ENCODE measurements at regions not wholly inside any gene's neighbourhood (a gene's known extent, or its start where the extent isn't known, plus 50 kb on each side); places are given as distances from the start of the nearest gene placed in this dataset.
A peak's percentile ranks its signal among the peaks of the same experiment; 100 is the strongest.

DNA sequence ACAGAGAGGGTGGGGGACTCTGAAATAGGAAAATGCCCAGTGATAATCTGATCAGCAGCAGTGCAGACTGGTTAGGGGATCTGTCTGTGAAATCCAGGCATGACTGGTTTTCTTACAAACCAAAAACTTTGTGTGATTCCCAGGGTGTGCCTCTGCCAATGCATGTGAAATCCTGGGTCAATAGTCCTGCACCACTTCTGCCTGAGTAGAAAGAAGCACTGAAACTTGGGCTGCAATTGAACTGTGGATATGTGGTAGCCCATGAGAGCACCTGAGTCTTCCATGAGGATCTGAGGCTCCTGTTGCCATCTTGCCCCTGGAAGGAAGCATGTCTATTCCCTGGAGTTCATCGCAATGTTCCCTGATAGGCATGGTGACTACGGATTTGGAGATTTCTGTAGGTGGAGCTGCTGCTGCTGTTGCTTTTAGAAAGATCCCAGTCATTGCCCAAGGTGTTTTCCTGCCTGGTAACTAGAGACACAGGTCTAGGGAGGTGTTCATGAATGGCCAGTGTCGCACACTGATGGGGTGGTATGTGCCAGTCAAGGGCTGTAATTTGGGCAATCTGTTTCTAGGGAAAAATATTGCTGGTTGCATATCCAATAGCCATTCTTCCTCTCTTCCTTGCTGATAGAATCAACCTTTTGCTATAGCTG, 146.7 kb downstream of the CARTPT start:
- FAIRE-seq: no peak

DNA sequence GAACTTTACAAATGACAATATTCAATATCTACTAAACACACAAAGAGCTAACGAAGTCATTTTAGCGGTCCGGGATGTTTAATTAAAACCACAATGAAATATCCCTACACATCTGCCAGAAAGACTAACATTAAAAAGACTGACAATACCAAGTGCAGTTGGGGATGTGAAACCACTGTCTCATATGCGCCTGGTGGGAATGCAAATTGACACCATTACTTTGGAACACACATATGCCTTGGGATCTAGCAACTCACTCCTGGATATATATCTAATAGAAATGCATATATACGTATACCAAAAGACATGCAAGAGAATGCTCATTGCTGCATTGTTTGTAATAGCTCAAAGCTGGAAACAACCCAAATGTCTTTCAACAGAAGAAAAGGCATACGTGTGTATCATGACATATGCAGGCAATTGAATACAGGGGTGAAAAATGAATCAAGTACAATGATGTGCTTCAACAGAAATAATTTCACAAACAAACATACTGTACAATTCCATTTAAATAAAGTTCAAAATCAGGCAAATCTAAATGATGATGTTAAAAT, 153.3 kb downstream of the CARTPT start:
- FAIRE-seq: no peak

DNA sequence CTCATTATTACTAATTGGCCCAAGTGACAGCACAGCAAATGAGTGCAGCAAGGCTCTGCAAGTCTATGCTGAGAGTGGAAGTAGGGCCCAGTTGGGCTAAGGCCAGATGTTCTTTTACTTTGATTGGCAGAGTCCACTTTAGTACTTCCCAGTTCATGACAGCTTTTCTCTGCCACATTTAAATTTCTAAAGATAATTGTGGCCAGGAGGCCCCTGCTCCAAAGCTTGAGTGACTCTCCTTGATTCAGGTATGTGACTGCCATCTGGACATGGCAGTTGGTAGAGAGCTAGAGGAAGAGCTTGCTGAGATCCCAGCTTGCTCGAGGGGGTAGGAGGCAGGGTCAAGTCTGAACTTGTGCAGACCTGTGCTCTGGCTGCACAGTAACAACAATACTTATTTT, 154.1 kb downstream of the CARTPT start:
- FAIRE-seq: no peak

DNA sequence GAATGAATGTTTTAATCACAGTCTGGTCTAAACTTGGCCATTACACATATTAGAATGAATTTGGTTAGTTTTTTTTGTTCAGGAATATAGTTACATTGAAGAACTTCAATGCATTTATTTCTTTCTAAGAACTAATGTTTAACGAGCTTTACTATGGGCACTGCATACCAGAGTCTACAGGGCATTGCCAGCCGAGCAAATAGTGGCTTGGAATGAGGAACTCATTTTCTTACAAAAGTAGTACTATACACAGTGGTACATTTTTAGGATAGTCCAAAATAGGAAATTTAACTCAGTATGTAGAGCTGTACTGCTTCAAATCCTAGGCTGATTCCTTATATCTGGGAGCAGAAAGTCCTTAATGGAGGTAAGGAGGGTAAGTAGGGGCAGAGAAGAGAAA, 155.4 kb downstream of the CARTPT start:
- no peak for FAIRE-seq

DNA sequence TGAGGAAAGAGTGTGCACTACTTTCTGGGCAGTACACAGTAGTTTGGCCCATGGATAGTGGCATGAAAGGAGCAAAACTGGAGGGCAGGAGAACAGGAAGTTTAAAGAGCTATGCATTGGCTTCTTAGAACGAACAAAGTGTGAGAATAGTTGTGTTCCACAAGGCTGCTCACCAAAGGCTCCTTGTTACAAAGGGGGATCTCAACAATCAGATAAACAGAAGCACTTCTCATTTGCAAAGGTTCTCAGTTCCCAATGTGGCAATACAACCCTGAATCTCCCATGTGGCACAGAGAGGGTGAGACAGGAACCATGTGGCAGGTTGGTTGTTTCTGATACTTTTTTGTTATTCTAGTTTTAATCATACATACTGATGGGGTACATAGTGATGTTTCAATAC, 158.4 kb downstream of the CARTPT start:
- no peak for FAIRE-seq

DNA sequence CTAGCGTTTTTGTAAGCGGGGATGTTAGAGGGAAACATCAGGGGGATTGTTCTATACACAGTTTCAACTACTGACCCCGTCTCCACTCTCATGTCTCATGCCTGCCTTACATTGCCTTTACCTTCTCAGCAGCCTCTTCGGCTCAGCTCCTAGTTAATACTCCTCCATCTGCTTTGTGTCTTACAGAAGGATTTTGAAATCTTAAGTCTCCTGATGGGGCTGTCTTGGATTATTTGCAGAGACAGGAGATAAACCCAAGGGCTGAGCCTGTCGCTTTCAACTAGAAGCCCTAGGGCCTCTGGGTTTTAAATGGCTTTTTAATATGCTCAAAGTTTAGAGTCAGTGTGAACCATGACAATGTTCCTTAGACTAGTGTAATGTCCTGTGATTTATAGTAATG, 161.5 kb downstream of the CARTPT start:
- FAIRE-seq: no peak

DNA sequence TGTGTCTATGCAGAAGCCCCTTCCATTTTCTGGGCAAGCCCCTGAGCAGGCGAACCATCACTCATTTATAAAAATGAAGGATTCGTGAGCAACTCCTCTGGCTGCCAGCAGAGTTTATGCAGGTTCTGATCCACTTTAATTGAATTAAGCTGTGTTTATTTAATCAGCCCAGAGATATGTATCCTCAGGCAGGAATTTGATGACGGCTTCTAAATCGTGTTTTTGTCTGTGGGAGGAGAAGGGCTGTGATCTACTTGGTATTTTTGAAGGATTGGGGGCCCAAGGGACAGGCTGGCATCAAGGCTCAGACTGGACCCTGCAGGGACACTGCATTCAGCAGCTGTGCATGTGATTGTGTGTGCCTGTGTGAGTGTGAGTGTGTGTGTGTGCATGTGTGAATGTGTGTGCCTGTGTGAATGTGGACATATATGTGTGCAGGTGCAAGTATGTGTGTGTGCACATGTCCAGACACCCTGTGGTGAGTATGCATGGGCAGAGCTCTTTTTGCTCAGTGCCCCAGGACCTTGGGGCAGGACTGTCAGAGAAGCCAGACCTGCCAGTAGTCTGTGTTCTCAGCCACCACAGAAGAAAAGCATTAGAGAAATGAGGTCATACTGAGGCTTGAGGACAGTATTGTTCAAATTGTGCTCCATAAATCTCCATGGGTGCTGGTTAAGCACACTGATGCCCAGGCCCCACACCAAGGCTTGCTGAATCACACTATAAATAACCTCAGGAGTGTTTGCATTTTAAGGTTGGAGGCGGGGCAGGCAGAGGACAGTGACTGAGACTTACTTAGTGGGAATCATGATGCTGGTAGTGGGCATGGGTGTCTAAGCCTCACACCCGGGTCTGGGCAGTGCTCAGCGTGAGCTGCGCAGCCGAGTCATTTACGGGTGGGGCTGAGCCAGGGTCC, 164.0 kb downstream of the CARTPT start:
- no peak for FAIRE-seq

DNA sequence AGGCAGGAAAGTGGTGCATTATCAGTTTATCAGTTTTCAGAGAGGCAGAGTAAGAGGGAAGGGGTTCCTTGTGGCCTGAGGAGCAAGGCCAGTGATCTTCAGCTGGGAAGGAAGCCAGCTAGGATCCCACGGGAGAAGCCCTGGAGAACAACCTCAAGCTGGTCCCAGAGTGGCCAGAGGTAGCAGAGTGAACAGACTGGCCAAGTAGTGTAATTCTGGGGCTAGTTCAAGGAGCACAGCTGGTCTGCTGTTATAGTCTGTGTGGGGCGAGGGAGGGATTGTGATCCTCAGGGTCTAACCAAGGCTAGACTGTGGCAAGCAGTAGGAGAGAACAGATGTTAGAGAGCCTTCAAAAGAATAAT, 164.6 kb downstream of the CARTPT start:
- FAIRE-seq: no peak

DNA sequence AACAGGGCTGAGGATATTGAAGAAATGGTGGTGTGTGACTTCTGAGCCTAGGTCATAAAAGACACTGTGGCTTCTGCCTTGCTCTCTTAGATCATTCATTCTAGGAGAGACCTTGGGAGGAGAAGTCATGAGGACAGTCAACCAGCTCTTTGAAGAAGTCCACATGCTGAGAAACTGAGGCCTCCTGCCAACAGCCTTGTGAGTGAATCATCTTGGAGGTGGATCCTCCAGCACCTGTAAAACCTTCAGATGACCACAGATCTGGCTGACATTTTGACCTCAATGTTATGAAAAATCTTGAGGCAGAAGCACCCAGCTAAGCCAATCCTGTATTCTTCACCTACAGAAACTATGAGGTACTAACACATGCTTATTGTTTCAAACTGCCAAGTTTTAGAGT, 165.9 kb downstream of the CARTPT start:
- no peak for FAIRE-seq

DNA sequence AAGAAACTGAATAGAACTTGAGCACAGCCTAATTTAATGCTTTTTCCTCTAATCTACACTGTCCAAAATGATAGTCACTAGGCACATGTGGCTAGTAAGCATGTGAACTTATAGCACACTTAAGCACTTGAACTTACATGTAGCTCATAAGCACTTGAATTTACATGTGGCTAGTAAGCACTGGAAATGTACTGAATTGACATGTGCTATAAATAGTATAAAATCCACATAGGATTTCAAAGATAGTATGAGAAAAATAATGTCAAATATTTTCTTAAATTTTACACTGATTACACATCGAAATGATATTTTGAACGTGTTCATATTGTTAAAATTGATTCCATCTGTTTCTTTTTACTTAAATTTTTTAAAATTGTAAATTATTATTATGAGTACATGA, 167.3 kb downstream of the CARTPT start:
- no peak for FAIRE-seq

DNA sequence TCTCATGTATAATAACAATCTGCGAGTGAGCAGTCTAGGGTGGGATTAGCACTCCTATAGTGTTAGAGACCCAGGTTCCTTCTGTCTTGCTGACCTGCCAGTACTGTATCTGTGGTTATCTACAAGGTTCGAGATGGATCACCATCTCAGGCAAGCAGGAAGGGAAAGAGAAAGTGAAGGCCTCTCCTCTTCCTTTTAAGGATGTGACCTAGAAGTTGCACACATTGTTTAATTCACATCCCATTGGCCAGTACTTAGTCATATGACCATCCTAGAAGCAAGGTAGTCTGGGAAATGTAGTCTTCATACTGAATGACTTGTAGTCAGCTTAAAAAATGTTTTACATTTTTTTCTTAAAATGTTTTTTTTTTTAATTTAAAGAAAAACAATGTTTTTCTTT, 168.6 kb downstream of the CARTPT start:
- FAIRE-seq: peak; percentile 58

DNA sequence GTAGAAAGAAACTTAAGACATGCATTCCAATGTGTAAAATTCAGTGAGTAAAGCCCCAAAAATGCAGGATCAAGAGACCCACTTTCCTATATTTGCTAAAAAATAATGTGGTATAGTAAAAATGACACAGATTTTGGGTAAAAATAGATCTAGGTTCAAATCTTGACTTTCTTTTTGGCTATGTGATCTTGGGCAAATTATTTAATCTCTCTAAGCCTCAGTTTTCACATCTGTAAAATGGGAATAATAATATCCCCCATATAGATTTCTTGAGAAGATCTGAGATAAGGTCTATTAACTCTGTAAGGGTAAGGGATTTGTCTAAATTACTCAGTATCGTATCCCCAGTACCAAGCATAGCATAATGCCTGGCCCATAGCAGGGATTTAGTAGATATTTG, 172.3 kb downstream of the CARTPT start:
- no peak for FAIRE-seq

DNA sequence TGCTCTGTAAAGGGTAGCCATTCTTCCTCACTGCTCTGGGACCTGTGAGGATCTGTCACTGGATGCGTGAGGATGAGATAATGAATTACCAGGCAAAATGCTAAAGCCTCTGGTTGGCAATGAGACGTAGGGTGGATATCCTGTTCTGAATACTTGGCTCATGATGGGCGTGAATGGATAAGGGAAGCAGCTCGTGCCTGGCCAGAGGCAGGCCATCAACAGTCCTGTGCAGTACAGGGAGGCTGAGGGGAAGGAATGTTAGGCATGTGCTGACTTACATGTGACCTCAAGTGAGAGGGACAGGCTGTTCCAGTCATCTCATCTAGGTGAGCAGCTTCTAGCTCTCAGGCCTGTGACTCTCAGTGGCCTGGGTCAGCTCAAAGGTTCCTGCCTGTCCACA, 172.8 kb downstream of the CARTPT start:
- no peak for FAIRE-seq

DNA sequence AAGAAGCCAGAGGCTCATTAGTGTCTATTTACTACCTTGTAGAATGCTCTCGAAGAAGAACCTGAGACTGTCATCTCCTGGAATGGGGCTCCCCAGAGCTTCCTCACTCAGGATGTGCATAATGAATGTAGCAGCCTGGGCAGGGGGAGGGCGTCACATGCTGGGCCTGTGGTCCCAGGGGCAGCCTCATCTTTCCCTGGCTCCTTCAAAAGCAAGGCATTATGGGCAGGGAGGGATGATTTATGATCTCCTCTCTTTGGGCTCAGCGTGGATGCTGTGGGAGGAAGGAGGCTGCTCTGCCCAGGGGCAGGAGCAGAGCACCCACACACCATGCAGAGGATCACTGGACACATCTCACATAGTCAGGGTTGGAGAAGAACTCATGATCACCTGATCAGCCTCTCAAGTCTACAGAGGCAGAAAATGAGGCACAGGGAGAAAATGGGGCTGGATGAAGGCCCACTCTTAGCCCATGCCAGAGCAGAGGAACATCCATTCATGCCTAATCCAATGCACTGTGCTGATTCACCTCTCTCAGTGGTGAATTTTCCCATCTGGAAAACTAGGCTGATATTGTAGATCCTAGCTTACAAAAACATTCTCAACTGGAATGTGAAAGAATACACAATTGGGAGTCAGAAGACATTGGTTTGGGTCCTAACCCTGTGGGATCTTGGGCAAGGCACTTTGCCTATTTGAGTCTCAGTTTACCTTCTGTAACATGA, 173.7 kb downstream of the CARTPT start:
- no peak for FAIRE-seq

DNA sequence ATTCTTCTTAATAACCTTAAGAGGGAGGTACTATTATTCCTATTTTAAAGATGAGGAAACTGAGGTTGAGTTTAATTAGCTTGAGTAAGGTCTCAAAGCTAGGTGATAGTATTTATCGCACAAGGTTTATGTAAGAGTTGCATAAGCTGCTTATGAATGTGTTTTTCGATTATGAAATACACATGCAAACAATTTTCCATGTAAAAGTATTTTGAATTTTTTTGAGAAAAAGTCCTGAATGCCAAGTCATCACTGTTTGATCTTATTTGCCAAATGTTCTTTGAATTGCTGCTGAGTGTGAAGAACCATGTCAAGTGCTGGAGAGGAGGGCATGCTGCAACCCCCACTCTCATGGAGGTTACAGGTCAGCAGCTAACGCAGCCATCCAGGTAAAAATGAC, 174.4 kb downstream of the CARTPT start:
- no peak for FAIRE-seq

DNA sequence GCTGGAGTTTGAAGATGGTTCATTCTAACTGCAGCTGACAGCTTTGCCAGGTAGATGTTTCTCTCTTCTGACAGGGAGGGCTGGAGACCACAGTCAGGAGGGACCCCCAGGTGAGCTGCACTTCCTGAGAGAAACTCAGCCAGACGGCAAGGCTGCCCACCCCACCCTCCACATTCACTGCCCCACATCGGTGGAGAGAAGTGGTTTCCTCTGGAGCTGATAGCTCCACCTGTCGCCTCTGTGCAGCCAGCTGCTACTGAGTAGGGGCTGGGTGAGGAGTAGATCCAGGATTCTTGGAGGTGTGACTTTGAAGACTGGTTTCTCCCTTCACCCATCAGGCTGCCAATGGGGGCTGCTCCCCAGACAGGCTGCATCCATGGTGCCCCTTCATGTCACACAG, 175.0 kb downstream of the CARTPT start:
- FAIRE-seq: no peak

DNA sequence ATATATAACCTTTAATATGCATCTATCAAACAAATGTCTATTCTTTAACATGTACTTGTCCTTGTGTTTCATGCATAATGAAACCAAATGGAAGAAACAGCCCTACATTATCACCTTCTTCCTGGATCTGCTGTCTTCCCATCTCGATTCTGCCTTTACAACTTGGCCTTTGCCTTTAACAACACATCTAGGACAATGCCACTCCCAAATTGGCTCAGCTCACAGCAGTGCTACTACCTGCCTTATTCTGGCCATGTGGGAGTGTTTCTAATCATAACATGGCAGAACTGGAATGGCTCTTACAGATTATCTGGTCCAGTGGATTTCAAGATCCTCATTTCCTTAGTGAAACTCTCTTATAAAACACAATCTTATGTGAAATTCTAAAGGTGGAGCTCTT, 176.5 kb downstream of the CARTPT start:
- FAIRE-seq: no peak

DNA sequence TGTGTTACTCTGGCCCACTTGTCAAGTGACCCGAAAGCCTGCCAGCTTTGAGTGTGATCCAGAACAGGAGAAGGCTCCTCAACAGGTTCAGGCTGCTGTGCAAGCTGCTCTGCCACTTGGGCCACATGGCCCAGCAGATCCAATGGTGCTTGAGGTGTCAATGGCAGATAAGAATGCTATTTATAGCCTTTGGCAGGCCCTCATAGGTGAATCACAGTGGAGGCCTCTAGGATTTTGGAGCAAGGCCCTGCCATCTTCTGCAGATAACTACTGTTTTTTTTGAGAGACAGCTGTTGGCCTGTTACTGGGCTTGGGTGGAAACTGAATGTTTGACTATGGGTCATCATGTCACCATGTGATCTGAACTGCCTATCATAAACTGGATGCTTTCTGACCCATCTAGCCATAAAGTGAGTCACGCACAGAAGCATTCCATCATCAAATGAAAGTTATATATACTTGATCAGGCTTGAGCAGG, 180.8 kb downstream of the CARTPT start:
- FAIRE-seq: no peak

DNA sequence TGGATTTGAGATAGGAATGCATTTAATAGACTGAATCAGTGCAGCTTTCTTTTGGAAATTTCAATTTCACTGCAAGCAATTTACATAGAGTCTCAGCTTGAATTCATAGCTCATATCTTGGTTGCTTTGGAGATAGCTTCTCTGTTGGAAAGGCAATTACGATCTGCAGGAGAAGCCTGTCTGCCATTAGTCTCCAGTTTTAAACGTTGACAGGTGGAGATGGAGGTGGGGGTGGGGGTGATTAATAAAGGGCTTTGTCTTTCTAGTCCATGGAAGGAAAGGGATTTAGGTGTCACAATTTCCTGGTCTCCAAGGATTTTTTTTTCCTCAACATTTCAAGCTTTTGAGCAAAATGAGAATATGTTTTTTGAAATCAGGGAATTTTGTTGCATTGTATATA, 184.7 kb downstream of the CARTPT start:
- no peak for FAIRE-seq

DNA sequence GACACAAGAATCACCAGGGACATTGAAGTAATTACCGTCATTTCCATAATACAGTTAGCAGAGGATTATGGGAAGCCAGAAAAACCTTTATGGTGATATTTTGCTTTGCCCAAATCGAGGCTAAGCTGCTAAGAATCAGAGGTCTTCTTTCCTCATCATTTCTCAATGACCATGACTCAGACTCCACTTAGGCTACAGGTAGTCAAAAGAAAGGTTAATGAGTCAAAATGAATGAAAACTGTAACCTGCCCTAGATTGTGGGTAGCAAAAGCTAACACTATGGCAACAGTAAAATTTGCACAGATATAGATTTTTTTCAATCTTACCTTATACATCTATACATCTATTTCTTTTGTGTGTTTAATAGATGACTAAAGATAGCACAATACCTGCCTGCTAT, 185.8 kb downstream of the CARTPT start:
- FAIRE-seq: no peak

DNA sequence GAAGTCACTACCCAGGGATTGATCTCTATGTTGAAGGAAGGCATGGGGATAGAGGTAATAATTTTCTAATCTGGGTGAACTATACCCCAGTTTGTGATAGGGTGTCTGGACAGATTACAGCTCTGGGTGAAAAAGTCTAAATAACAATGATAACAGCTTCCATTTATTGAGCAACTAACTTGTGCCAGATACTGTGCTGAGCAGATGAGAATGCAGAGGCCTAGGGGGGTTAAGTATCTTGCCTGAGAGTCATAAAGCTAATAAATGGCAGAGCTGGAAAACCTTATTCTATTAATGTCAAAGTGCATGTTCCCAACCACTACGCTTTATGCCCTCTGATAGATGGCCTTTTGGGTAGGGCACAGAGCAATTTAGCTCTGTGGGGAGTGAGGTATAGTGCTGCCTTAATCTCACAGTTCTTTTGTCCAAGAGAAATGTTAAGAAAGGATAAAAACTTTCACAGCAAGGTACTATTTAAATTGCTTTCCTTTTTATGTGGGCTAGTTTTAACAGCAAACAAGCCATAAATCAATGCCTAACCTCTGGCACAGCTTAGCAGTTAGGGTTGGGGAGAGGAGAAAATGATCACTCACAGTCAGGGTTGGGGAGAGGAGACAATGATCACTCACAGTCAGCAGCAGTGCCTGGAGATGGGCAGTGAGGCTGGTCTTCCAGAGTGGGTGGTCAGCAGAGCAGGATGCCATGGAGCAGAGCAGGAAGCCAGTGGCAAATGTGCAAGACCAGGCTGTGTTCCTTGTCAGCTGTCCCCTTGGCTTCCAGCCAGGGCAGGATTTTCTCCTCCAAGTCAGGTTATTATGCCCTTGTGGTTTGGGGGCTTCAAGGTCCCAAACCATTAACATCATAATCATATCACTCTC, 187.0 kb downstream of the CARTPT start:
- no peak for FAIRE-seq

DNA sequence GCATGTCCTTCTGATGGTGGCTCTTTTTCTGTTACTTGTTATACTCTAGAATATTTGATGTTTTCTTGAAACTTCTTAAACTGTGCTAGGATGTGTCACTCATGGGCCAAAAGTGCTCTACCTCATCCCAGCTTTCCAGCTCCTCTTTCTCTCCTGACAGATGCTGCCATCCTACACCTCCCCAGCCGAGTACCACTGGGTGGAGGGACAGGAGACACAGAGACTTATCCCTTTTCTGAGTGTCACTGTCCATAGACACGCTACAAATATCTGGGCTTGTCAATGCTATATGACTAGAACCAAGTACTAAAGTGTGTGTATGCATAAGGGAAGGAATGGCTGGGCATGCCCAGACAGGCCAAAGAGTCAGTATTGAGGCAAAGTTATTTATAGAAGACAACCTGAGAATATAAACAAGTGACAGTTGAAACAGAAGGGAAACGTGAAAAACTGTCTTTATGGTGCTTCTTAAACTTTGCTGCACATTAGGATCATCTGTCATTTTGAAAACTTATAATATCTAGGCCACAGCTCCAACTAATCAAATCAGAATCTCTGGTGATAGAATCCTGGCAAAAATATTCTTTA, 188.0 kb downstream of the CARTPT start:
- FAIRE-seq: no peak
